ENCODE measurements at regions not wholly inside any gene's neighbourhood (a gene's known extent, or its start where the extent isn't known, plus 50 kb on each side); places are given as distances from the start of the nearest gene placed in this dataset.
"Not testable (repeated sequence)": the region's sequence is repeated elsewhere in the genome, so short reads cannot be mapped to it uniquely, and the experiment has no call there.

GRCh38 chr6:68233623-68234022, 401.5 kb upstream of the ADGRB3 start:
- H3K4me3 ChIP-seq (ENCODE audit: low read depth, low read length) = no peak overlapping the region
- no peak for TF ChIP-seq CTCF (IDR thresholded peaks at IDR 0.05; ENCODE audit: insufficient read depth, low read depth, low read length)
- no peak for DNase-seq (ENCODE audit: low read depth)

- no peak overlapping the region for H3K4me3 ChIP-seq (ENCODE audit: low read depth, low read length)
- no peak for TF ChIP-seq CTCF (IDR thresholded peaks at IDR 0.05; ENCODE audit: insufficient read depth, low read depth, low read length)
- DNase-seq (ENCODE audit: low read depth) = no peak
These were observed 405.5 kb upstream of the ADGRB3 start for GRCh38 chr6:68229566-68229965.

- TF ChIP-seq CTCF (IDR thresholded peaks at IDR 0.05; ENCODE audit: insufficient read depth, low read depth, low read length) = peak; percentile 10
- DNase-seq (ENCODE audit: low read depth) = no peak
- H3K4me3 ChIP-seq (ENCODE audit: low read depth, low read length) = no peak overlapping the region
These were observed 408.6 kb upstream of the ADGRB3 start for GRCh38 chr6:68226460-68226859.

- DNase-seq (ENCODE audit: low read depth) = no peak
- H3K4me3 ChIP-seq (ENCODE audit: low read depth, low read length) = no peak overlapping the region
- TF ChIP-seq CTCF (IDR thresholded peaks at IDR 0.05; ENCODE audit: insufficient read depth, low read depth, low read length) = no peak
These were observed 409.4 kb upstream of the ADGRB3 start for GRCh38 chr6:68225729-68226128.

- H3K4me3 ChIP-seq (ENCODE audit: low read depth, low read length) = no peak overlapping the region
- peak; percentile 0 for DNase-seq (ENCODE audit: low read depth)
- TF ChIP-seq CTCF (IDR thresholded peaks at IDR 0.05; ENCODE audit: insufficient read depth, low read depth, low read length) = no peak
These were observed 423.8 kb upstream of the ADGRB3 start for GRCh38 chr6:68211242-68211795.

- H3K4me3 ChIP-seq (ENCODE audit: low read depth, low read length); DNase-seq (ENCODE audit: low read depth): not testable (repeated sequence)
These were observed 427.5 kb upstream of the ADGRB3 start for GRCh38 chr6:68207612-68208011.

GRCh38 chr6:68200929-68201328, 434.2 kb upstream of the ADGRB3 start:
- DNase-seq (ENCODE audit: low read depth) = no peak
- TF ChIP-seq CTCF (IDR thresholded peaks at IDR 0.05; ENCODE audit: insufficient read depth, low read depth, low read length) = no peak

More at GRCh38 chr6:68200929-68201328, 434.2 kb upstream of the ADGRB3 start:
- no peak overlapping the region for H3K4me3 ChIP-seq (ENCODE audit: low read depth, low read length)
